GM23338 (cell line): ENCODE measurements at regions not wholly inside any gene's neighbourhood (a gene's known extent, or its start where the extent isn't known, plus 50 kb on each side); places are given as distances from the start of the nearest gene placed in this dataset.

Experiments used
- ATAC-seq: fragments of 200-7000 bp; cut with Tn5 transposase; 3 replicates; pipeline ENCODE4 v1.9.1; 2020
- DNase-seq: peaks from one replicate; pipeline ENCODE4 v3.0.0-alpha.2; 2015; ENCODE audit warnings: low spot score
- H2AFZ ChIP-seq: fragments of 200-600 bp; sonication (generic); 2 replicates; pipeline ENCODE4 v1.8.0; 2016; ENCODE audit warnings: antibody characterized with exemption, mild to moderate bottlenecking, moderate library complexity
- H3F3A ChIP-seq: fragments of 200-600 bp; sonication (generic); replicated peaks from 2 replicates; pipeline ENCODE4 v1.8.0; 2017; ENCODE audit warnings: antibody characterized with exemption, mixed run types, low read depth
- H3K27ac ChIP-seq: fragments of 200-600 bp; sonication (generic); 2 replicates; pipeline ENCODE4 v1.6.1; 2016; ENCODE audit warnings: low read depth
- H3K27me3 ChIP-seq: fragments of 200-600 bp; sonication (generic); 2 replicates; pipeline ENCODE4 v1.8.0; 2016; ENCODE audit warnings: mild to moderate bottlenecking, mixed run types, moderate library complexity; ENCODE audit not compliant: insufficient read depth
- H3K36me3 ChIP-seq: fragments of 200-600 bp; sonication (generic); 2 replicates; pipeline ENCODE4 v1.8.0; 2016; ENCODE audit warnings: mild to moderate bottlenecking; ENCODE audit not compliant: insufficient read depth
- H3K4me1 ChIP-seq: fragments of 200-600 bp; sonication (generic); 2 replicates; pipeline ENCODE4 v1.8.0; 2016; ENCODE audit warnings: mild to moderate bottlenecking, moderate library complexity; ENCODE audit not compliant: insufficient read depth
- H3K4me2 ChIP-seq: fragments of 200-600 bp; sonication (generic); 2 replicates; pipeline ENCODE4 v1.7.1; 2017; ENCODE audit warnings: mixed run types
- H3K4me3 ChIP-seq: fragments of 200-600 bp; sonication (generic); 2 replicates; pipeline ENCODE4 v1.6.1; 2016; ENCODE audit warnings: mixed run types
- H3K79me2 ChIP-seq: fragments of 200-600 bp; sonication (generic); replicated peaks from 2 replicates; pipeline ENCODE4 v1.8.0; 2017; ENCODE audit warnings: mild to moderate bottlenecking; ENCODE audit not compliant: insufficient read depth
- H3K9me2 ChIP-seq: fragments of 200-600 bp; sonication (generic); 2 replicates; pipeline ENCODE4 v1.8.0; 2017; ENCODE audit not compliant: insufficient read depth
- H4K20me1 ChIP-seq: fragments of 200-600 bp; sonication (generic); replicated peaks from 2 replicates; pipeline ENCODE4 v1.8.0; 2017; ENCODE audit warnings: mild to moderate bottlenecking; ENCODE audit not compliant: insufficient read depth
- H3K27ac Mint-ChIP-seq: 2 replicates; pipeline ENCODE4 v1.8.0; 2020; ENCODE audit warnings: inconsistent platforms, mild to moderate bottlenecking, moderate library complexity, mixed read lengths
- H3K27me3 Mint-ChIP-seq: 3 replicates; pipeline ENCODE4 v1.8.0; 2022; ENCODE audit warnings: low read depth, mild to moderate bottlenecking, moderate library complexity, mixed read lengths, inconsistent platforms; ENCODE audit not compliant: insufficient read depth, poor library complexity
- H3K36me3 Mint-ChIP-seq: 3 replicates; pipeline ENCODE4 v1.8.0; 2021; ENCODE audit warnings: low read depth, mild to moderate bottlenecking, inconsistent platforms, moderate library complexity, mixed read lengths
- H3K4me1 Mint-ChIP-seq: 3 replicates; pipeline ENCODE4 v1.8.0; 2020; ENCODE audit warnings: mild to moderate bottlenecking, inconsistent platforms, mixed read lengths
- H3K4me3 Mint-ChIP-seq: 3 replicates; pipeline ENCODE4 v1.8.0; 2021; ENCODE audit warnings: moderate library complexity, mild to moderate bottlenecking, inconsistent platforms, mixed read lengths
- H3K9me3 Mint-ChIP-seq: 3 replicates; pipeline ENCODE4 v1.8.0; 2020; ENCODE audit warnings: moderate library complexity, mild to moderate bottlenecking, inconsistent platforms, mixed read lengths
- EZH2 ChIP-seq: fragments of 200-600 bp; sonication (generic); IDR thresholded peaks from one replicate; pipeline ENCODE4 v1.8.0; 2017; ENCODE audit warnings: antibody characterized with exemption, mild to moderate bottlenecking, low read depth; ENCODE audit not compliant: unreplicated experiment
- EZH2phosphoT487 ChIP-seq: fragments of 200-600 bp; sonication (generic); IDR thresholded peaks from one replicate; pipeline ENCODE4 v1.8.1; 2018; ENCODE audit warnings: antibody characterized with exemption; ENCODE audit not compliant: unreplicated experiment
- JUNB ChIP-seq: IDR thresholded peaks from one replicate; pipeline ENCODE4 v1.6.1; 2016; ENCODE audit warnings: antibody characterized with exemption; ENCODE audit not compliant: unreplicated experiment
- POLR2AphosphoS5 ChIP-seq: IDR thresholded peaks from 2 replicates; pipeline ENCODE4 v1.6.1; 2016; ENCODE audit warnings: antibody characterized with exemption, low read depth
- STAT1 ChIP-seq: IDR thresholded peaks from one replicate; pipeline ENCODE4 v1.6.1; 2016; ENCODE audit warnings: antibody characterized with exemption; ENCODE audit not compliant: unreplicated experiment
- TF ChIP-seq, protein P1 (sequence below): fragments of 250-450 bp; sonication (Bioruptor Pico); IDR thresholded peaks from 2 replicates; pipeline ENCODE4 v1.5.0; 2020; ENCODE audit warnings: mild to moderate bottlenecking, moderate library complexity
- TF ChIP-seq, protein P2 (sequence below): IDR thresholded peaks from 2 replicates; pipeline ENCODE4 v1.6.1; 2016; ENCODE audit warnings: antibody characterized with exemption
- TF ChIP-seq, protein P3 (sequence below): IDR thresholded peaks from one replicate; pipeline ENCODE4 v1.6.1; 2018; ENCODE audit warnings: antibody characterized with exemption; ENCODE audit not compliant: unreplicated experiment
- TF ChIP-seq, protein P4 (sequence below), 2 experiments: fragments of 200-600 bp in 1 of 2; sonication (generic) in 1 of 2; conservative IDR thresholded peaks; 2 replicates each; pipeline versions ENCODE4 v1.5.1 to v1.6.1; 2016 to 2017; ENCODE audit warnings: antibody characterized with exemption in 2 of 2, low read depth in 2 of 2, mild to moderate bottlenecking in 2 of 2, moderate library complexity in 1 of 2

DNA sequence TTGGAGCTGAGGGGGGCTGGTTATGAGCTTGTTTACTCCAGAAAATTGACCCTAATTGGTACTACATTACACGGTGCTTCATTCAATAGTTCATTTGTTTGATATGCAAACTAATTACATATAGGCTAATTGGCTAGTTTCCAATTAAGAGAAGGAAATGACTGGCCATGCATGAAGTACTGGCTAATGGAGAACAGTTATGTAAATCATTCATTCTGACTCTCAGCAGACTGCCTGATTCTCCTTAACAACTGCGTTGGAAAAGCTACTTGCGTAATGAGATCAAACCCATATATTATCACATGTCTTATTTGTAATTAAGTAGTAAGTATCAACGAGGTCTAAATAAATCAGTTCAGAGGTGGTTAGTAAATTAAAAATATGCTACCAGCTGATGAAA, 81.8 kb upstream of the CTTNBP2 start (continued):
- TF ChIP-seq, protein P1, sequence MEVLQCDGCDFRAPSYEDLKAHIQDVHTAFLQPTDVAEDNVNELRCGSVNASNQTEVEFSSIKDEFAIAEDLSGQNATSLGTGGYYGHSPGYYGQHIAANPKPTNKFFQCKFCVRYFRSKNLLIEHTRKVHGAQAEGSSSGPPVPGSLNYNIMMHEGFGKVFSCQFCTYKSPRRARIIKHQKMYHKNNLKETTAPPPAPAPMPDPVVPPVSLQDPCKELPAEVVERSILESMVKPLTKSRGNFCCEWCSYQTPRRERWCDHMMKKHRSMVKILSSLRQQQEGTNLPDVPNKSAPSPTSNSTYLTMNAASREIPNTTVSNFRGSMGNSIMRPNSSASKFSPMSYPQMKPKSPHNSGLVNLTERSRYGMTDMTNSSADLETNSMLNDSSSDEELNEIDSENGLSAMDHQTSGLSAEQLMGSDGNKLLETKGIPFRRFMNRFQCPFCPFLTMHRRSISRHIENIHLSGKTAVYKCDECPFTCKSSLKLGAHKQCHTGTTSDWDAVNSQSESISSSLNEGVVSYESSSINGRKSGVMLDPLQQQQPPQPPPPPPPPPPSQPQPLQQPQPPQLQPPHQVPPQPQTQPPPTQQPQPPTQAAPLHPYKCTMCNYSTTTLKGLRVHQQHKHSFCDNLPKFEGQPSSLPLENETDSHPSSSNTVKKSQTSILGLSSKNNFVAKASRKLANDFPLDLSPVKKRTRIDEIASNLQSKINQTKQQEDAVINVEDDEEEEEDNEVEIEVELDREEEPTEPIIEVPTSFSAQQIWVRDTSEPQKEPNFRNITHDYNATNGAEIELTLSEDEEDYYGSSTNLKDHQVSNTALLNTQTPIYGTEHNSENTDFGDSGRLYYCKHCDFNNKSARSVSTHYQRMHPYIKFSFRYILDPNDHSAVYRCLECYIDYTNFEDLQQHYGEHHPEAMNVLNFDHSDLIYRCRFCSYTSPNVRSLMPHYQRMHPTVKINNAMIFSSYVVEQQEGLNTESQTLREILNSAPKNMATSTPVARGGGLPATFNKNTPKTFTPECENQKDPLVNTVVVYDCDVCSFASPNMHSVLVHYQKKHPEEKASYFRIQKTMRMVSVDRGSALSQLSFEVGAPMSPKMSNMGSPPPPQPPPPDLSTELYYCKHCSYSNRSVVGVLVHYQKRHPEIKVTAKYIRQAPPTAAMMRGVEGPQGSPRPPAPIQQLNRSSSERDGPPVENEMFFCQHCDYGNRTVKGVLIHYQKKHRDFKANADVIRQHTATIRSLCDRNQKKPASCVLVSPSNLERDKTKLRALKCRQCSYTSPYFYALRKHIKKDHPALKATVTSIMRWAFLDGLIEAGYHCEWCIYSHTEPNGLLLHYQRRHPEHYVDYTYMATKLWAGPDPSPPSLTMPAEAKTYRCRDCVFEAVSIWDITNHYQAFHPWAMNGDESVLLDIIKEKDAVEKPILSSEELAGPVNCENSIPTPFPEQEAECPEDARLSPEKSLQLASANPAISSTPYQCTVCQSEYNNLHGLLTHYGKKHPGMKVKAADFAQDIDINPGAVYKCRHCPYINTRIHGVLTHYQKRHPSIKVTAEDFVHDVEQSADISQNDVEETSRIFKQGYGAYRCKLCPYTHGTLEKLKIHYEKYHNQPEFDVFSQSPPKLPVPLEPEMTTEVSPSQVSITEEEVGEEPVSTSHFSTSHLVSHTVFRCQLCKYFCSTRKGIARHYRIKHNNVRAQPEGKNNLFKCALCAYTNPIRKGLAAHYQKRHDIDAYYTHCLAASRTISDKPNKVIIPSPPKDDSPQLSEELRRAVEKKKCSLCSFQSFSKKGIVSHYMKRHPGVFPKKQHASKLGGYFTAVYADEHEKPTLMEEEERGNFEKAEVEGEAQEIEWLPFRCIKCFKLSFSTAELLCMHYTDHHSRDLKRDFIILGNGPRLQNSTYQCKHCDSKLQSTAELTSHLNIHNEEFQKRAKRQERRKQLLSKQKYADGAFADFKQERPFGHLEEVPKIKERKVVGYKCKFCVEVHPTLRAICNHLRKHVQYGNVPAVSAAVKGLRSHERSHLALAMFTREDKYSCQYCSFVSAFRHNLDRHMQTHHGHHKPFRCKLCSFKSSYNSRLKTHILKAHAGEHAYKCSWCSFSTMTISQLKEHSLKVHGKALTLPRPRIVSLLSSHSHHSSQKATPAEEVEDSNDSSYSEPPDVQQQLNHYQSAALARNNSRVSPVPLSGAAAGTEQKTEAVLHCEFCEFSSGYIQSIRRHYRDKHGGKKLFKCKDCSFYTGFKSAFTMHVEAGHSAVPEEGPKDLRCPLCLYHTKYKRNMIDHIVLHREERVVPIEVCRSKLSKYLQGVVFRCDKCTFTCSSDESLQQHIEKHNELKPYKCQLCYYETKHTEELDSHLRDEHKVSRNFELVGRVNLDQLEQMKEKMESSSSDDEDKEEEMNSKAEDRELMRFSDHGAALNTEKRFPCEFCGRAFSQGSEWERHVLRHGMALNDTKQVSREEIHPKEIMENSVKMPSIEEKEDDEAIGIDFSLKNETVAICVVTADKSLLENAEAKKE = no peak
- TF ChIP-seq STAT1 = no peak
- TF ChIP-seq, protein P2, sequence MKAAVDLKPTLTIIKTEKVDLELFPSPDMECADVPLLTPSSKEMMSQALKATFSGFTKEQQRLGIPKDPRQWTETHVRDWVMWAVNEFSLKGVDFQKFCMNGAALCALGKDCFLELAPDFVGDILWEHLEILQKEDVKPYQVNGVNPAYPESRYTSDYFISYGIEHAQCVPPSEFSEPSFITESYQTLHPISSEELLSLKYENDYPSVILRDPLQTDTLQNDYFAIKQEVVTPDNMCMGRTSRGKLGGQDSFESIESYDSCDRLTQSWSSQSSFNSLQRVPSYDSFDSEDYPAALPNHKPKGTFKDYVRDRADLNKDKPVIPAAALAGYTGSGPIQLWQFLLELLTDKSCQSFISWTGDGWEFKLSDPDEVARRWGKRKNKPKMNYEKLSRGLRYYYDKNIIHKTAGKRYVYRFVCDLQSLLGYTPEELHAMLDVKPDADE = no peak
- TF ChIP-seq, protein P3, sequence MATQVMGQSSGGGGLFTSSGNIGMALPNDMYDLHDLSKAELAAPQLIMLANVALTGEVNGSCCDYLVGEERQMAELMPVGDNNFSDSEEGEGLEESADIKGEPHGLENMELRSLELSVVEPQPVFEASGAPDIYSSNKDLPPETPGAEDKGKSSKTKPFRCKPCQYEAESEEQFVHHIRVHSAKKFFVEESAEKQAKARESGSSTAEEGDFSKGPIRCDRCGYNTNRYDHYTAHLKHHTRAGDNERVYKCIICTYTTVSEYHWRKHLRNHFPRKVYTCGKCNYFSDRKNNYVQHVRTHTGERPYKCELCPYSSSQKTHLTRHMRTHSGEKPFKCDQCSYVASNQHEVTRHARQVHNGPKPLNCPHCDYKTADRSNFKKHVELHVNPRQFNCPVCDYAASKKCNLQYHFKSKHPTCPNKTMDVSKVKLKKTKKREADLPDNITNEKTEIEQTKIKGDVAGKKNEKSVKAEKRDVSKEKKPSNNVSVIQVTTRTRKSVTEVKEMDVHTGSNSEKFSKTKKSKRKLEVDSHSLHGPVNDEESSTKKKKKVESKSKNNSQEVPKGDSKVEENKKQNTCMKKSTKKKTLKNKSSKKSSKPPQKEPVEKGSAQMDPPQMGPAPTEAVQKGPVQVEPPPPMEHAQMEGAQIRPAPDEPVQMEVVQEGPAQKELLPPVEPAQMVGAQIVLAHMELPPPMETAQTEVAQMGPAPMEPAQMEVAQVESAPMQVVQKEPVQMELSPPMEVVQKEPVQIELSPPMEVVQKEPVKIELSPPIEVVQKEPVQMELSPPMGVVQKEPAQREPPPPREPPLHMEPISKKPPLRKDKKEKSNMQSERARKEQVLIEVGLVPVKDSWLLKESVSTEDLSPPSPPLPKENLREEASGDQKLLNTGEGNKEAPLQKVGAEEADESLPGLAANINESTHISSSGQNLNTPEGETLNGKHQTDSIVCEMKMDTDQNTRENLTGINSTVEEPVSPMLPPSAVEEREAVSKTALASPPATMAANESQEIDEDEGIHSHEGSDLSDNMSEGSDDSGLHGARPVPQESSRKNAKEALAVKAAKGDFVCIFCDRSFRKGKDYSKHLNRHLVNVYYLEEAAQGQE = no peak

DNA sequence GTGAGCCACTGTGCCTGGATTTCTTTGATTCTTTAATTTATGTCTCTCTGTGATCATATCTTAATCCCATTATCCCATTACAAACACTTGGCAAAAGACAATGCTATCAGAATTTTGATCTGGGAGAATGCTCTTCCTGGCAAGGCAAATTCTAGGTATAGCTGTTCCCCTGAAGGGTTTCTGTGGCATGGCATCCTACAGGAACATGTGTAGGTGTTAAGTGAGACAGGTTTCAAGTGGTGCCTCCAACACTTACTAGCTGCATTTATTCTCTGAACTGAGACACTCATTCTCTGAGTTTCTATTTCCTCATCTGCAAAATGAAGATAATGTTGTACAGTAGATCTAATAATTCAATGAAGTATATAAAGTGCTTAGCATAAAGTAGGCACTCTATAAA, 87.1 kb upstream of the CTTNBP2 start:
- Mint-ChIP-seq H3K4me3 (no peak overlapping the region), H3K9me3 (no peaks in the 10 kb centered on the region), H3K4me1 (peaks cover 44% of the 10 kb centered on the region), H3K36me3 (peaks cover 2% of the 10 kb centered on the region; the same call in 1 of the 3 replicates), H3K27ac (no peak overlapping the region), H3K27me3 (peaks cover 4% of the 10 kb centered on the region)
- H3K4me2 ChIP-seq = no peak overlapping the region
- no peaks in the 10 kb centered on the region for H3K27me3 ChIP-seq
- H2AFZ ChIP-seq = no peak overlapping the region
- no peaks in the 10 kb centered on the region for H3K36me3 ChIP-seq
- H4K20me1 ChIP-seq = no peaks in the 10 kb centered on the region
- no peaks in the 10 kb centered on the region for H3K9me2 ChIP-seq
- H3K4me1 ChIP-seq = peaks cover 48% of the 10 kb centered on the region
- no peaks in the 10 kb centered on the region for H3F3A ChIP-seq
- H3K79me2 ChIP-seq = no peaks in the 10 kb centered on the region
- no peak overlapping the region for H3K27ac ChIP-seq
- no peak overlapping the region for H3K4me3 ChIP-seq
- no peak for ATAC-seq
- no peak for DNase-seq
- no peak for TF ChIP-seq EZH2
- no peak for TF ChIP-seq STAT1
- no peak for TF ChIP-seq EZH2phosphoT487
- no peak for TF ChIP-seq JUNB
- TF ChIP-seq POLR2AphosphoS5 = no peak
- TF ChIP-seq, protein P4, sequence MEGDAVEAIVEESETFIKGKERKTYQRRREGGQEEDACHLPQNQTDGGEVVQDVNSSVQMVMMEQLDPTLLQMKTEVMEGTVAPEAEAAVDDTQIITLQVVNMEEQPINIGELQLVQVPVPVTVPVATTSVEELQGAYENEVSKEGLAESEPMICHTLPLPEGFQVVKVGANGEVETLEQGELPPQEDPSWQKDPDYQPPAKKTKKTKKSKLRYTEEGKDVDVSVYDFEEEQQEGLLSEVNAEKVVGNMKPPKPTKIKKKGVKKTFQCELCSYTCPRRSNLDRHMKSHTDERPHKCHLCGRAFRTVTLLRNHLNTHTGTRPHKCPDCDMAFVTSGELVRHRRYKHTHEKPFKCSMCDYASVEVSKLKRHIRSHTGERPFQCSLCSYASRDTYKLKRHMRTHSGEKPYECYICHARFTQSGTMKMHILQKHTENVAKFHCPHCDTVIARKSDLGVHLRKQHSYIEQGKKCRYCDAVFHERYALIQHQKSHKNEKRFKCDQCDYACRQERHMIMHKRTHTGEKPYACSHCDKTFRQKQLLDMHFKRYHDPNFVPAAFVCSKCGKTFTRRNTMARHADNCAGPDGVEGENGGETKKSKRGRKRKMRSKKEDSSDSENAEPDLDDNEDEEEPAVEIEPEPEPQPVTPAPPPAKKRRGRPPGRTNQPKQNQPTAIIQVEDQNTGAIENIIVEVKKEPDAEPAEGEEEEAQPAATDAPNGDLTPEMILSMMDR (conservative IDR thresholded peaks at IDR 0.05; ENCODE audit: low read depth in 2 of 2) = no peak
